ENCODE measurements at regions not wholly inside any gene's neighbourhood (a gene's known extent, or its start where the extent isn't known, plus 50 kb on each side); places are given as distances from the start of the nearest gene placed in this dataset.

DNA sequence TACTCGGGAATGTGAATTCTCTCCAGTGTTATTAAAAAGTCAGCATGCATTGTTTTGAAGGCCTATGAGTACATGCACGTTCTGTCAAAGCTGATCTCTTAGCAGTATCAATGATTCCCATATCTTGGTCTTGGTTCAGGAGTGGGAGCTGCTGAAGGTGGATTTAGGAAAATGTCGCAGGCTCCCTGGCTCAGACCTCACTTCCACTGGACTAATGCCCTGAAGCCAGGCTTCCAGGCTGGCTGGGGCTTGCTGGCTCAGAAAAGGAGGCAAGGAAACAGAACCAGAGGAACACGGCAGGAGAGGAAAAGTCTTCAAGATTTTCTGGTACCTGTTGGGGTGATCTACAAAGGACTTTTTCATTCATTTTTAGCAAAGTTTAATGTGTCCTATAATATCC, 81.6 kb downstream of the OLIG3 start:
- no peaks in the 10 kb centered on the region for H3K79me1 ChIP-seq (ENCODE audit: low read depth, low read length)
- no peak overlapping the region for H2BK15ac ChIP-seq (ENCODE audit: low read length)
- H4K20me1 ChIP-seq (replicated peaks in 1 of 2; ENCODE audit: control insufficient read depth in 1 of 2, insufficient read depth in 2 of 2, low read length in 2 of 2), result no peaks in the 10 kb centered on the region
- no peak overlapping the region for H4K5ac ChIP-seq (ENCODE audit: insufficient read length, low read depth, low read length)
- H3K23me2 ChIP-seq (ENCODE audit: low read depth, low read length), result 0 out of 2 replicates have a peak, but pooled peaks cover 5% of the 10 kb centered on the region
- no peak overlapping the region for H3K56ac ChIP-seq (replicated peaks; ENCODE audit: insufficient read length, low read depth, low read length)
- no peak overlapping the region for H4K8ac ChIP-seq (ENCODE audit: extremely low read depth, insufficient read depth, low read length)
- H2BK120ac ChIP-seq (replicated peaks; ENCODE audit: low read depth, low read length), result no peak overlapping the region
- no peaks in the 10 kb centered on the region for H3K36me3 ChIP-seq (ENCODE audit: control insufficient read depth in 2 of 4, insufficient read depth in 4 of 4, low read length in 3 of 4)
- H2AFZ ChIP-seq (ENCODE audit: low read length), result no peak overlapping the region
- no peak for DNase-seq (ENCODE audit: low read depth in 1 of 2, low spot score in 2 of 2)
- no peak overlapping the region for H3K23ac ChIP-seq (ENCODE audit: insufficient read length)
- H2AK5ac ChIP-seq (ENCODE audit: low read depth, low read length), result no peak overlapping the region
- H3K14ac ChIP-seq (ENCODE audit: insufficient read length), result no peak overlapping the region
- ChIA-PET CTCF (ENCODE audit: partially characterized antibody) (no interaction called here), POLR2A (ENCODE audit: partially characterized antibody) (no interaction called here)
- no peak overlapping the region for H3K9ac ChIP-seq (replicated peaks in 1 of 4; ENCODE audit: extremely low read depth in 1 of 4, low read depth in 3 of 4, low read length in 3 of 4)
- H3K27ac ChIP-seq (ENCODE audit: low read depth, low read length), result no peak overlapping the region
- H3K27me3 ChIP-seq (replicated peaks in 1 of 4; ENCODE audit: control insufficient read depth in 3 of 4, extremely low read depth in 1 of 4, insufficient read depth in 3 of 4, low read length in 3 of 4), result no peaks in the 10 kb centered on the region
- peak overlapping the region; percentile 50; the same call in 1 of the 2 replicates for H2BK20ac ChIP-seq (ENCODE audit: low read length)
- no peaks in the 10 kb centered on the region for H3K9me3 ChIP-seq (ENCODE audit: insufficient read depth in 2 of 2, low read depth in 1 of 2, low read length in 1 of 2)
- H3K4me3 ChIP-seq (ENCODE audit: extremely low read depth in 1 of 4, insufficient read depth in 2 of 4, low read depth in 3 of 4, low read length in 4 of 4), result no peak overlapping the region
- H3K4me2 ChIP-seq (ENCODE audit: insufficient read depth in 1 of 2, low read depth in 2 of 2, low read length in 2 of 2), result no peak overlapping the region
- FAIRE-seq, result no peak
- H3K79me2 ChIP-seq (ENCODE audit: control insufficient read depth in 1 of 2, insufficient read depth in 2 of 2, low read length in 2 of 2), result no peaks in the 10 kb centered on the region
- 0 out of 2 replicates have a peak overlapping the region, but pooled peaks have one; percentile 21 for H3K18ac ChIP-seq (ENCODE audit: extremely low read depth, low read length)
- no peak overlapping the region for H2BK5ac ChIP-seq (ENCODE audit: low read depth, low read length)
- peaks cover 4 to 18% (median 14%) of the 10 kb centered on the region in 4 experiments; a peak in 6 of 7 replicates for H3K4me1 ChIP-seq (replicated peaks in 1 of 4; ENCODE audit: control insufficient read depth in 3 of 4, insufficient read depth in 4 of 4, low read length in 3 of 4)
- H3K4ac ChIP-seq (replicated peaks; ENCODE audit: insufficient read length, low read depth, low read length), result no peak overlapping the region
- no peak overlapping the region for H4K91ac ChIP-seq (replicated peaks; ENCODE audit: insufficient read length, low read length)
- 76% methylated on average over 4 of the region's 4 CpGs; no CpG with 5 or more reads in 1 of the 2 experiments for WGBS, 2 experiments (ENCODE audit: extremely low coverage in 1 of 2, insufficient coverage in 1 of 2, insufficient read length in 1 of 2, insufficient replicate concordance in 2 of 2, low coverage in 1 of 2, low lambda C conversion rate in 2 of 2, missing lambda C conversion rate in 1 of 2)
- H2BK12ac ChIP-seq (ENCODE audit: low read depth, low read length), result no peak overlapping the region; the same call in 1 of the 2 replicates
- TF ChIP-seq SUZ12 (IDR thresholded peaks at IDR 0.05; ENCODE audit: low read length) (no peak), CEBPB (IDR thresholded peaks at IDR 0.05; ENCODE audit: low read depth, low read length) (no peak), POLR2AphosphoS5 (IDR thresholded peaks at IDR 0.05; ENCODE audit: low read depth, low read length) (no peak), SP2 (IDR thresholded peaks at IDR 0.05; ENCODE audit: low read length) (no peak), HDAC2 (IDR thresholded peaks at IDR 0.05; ENCODE audit: borderline replicate concordance in 1 of 2, low read depth in 2 of 2, low read length in 2 of 2) (no peak), RAD21 (IDR thresholded peaks at IDR 0.05 in 1 of 2, conservative IDR thresholded peaks at IDR 0.05 in 1 of 2; ENCODE audit: low read depth in 2 of 2, low read length in 2 of 2) (no peak), TBP (IDR thresholded peaks at IDR 0.05; ENCODE audit: low read depth, low read length) (no peak), SAP30 (IDR thresholded peaks at IDR 0.05; ENCODE audit: insufficient read depth, insufficient replicate concordance, low read length) (no peak), TCF12 (IDR thresholded peaks at IDR 0.05; ENCODE audit: low read depth, low read length) (no peak), JUND (IDR thresholded peaks at IDR 0.05; ENCODE audit: low read length) (no peak), CTBP2 (IDR thresholded peaks at IDR 0.05; ENCODE audit: borderline replicate concordance, insufficient read depth, insufficient read length, low read length) (no peak), KDM5A (IDR thresholded peaks at IDR 0.05; ENCODE audit: low read length) (no peak), KDM4A (IDR thresholded peaks at IDR 0.05; ENCODE audit: low read depth, low read length, severe bottlenecking) (no peak), SP4 (IDR thresholded peaks at IDR 0.05; ENCODE audit: low read length) (no peak), NANOG (IDR thresholded peaks at IDR 0.05; ENCODE audit: insufficient read depth, low read depth, low read length, poor library complexity, severe bottlenecking) (no peak)

Measured in H1 (cell line).